ENCODE measurements at regions not wholly inside any gene's neighbourhood (a gene's known extent, or its start where the extent isn't known, plus 50 kb on each side); places are given as distances from the start of the nearest gene placed in this dataset.

- no peak for TF ChIP-seq CTCF (conservative IDR thresholded peaks at IDR 0.05; ENCODE audit: low read depth, low read length)
- Histone ChIP-seq H2AFZ (ENCODE audit: low read depth) (no peak overlapping the region), H3K9ac (no peak overlapping the region), H3K79me2 (ENCODE audit: insufficient read depth, low read depth) (no peaks in the 10 kb centered on the region), H3K4me1 (ENCODE audit: low read depth, poor library complexity, severe bottlenecking) (peaks cover 22% of the 10 kb centered on the region), H3K27me3 (ENCODE audit: insufficient read depth, low read depth) (no peaks in the 10 kb centered on the region), H3K36me3 (ENCODE audit: insufficient read depth) (no peaks in the 10 kb centered on the region), H3K4me3 (IDR thresholded peaks at IDR 0.05; ENCODE audit: insufficient read depth, low read depth, low read length) (no peak overlapping the region), H3K27ac (no peak overlapping the region), H4K20me1 (ENCODE audit: insufficient read depth) (no peaks in the 10 kb centered on the region), H3K4me2 (no peak overlapping the region)
Measured at GRCh38 chr3:110749006-110749405, 322.6 kb upstream of the NECTIN3 start.

- no peak overlapping the region for H3K27ac ChIP-seq
- no peak overlapping the region for H2AFZ ChIP-seq (ENCODE audit: low read depth)
- H3K27me3 ChIP-seq (ENCODE audit: insufficient read depth, low read depth), result no peaks in the 10 kb centered on the region
- H4K20me1 ChIP-seq (ENCODE audit: insufficient read depth), result no peaks in the 10 kb centered on the region
- H3K9ac ChIP-seq, result no peak overlapping the region
- no peaks in the 10 kb centered on the region for H3K36me3 ChIP-seq (ENCODE audit: insufficient read depth)
- no peaks in the 10 kb centered on the region for H3K79me2 ChIP-seq (ENCODE audit: insufficient read depth, low read depth)
- H3K4me1 ChIP-seq (ENCODE audit: low read depth, poor library complexity, severe bottlenecking), result peaks cover 12% of the 10 kb centered on the region
- H3K4me3 ChIP-seq (IDR thresholded peaks at IDR 0.05; ENCODE audit: insufficient read depth, low read depth, low read length), result no peak overlapping the region
- TF ChIP-seq CTCF (conservative IDR thresholded peaks at IDR 0.05; ENCODE audit: low read depth, low read length), result no peak
- no peak overlapping the region for H3K4me2 ChIP-seq
Measured at GRCh38 chr3:110750201-110750600, 321.4 kb upstream of the NECTIN3 start.

GRCh38 chr3:110752307-110752706 lies 319.3 kb upstream of the NECTIN3 start:
- Histone ChIP-seq H3K79me2 (ENCODE audit: insufficient read depth, low read depth) (no peaks in the 10 kb centered on the region), H3K36me3 (ENCODE audit: insufficient read depth) (no peaks in the 10 kb centered on the region), H2AFZ (ENCODE audit: low read depth) (no peak overlapping the region), H3K4me2 (no peak overlapping the region), H3K27ac (no peak overlapping the region), H3K4me3 (IDR thresholded peaks at IDR 0.05; ENCODE audit: insufficient read depth, low read depth, low read length) (no peak overlapping the region), H3K4me1 (ENCODE audit: low read depth, poor library complexity, severe bottlenecking) (no peaks in the 10 kb centered on the region), H3K27me3 (ENCODE audit: insufficient read depth, low read depth) (no peaks in the 10 kb centered on the region), H3K9ac (no peak overlapping the region), H4K20me1 (ENCODE audit: insufficient read depth) (no peaks in the 10 kb centered on the region)
- TF ChIP-seq CTCF (conservative IDR thresholded peaks at IDR 0.05; ENCODE audit: low read depth, low read length), result no peak

GRCh38 chr3:110753516-110753915 lies 318.1 kb upstream of the NECTIN3 start:
- Histone ChIP-seq H3K4me2 (no peak overlapping the region), H4K20me1 (ENCODE audit: insufficient read depth) (no peaks in the 10 kb centered on the region), H3K27ac (no peak overlapping the region), H3K4me3 (IDR thresholded peaks at IDR 0.05; ENCODE audit: insufficient read depth, low read depth, low read length) (no peak overlapping the region), H3K4me1 (ENCODE audit: low read depth, poor library complexity, severe bottlenecking) (no peaks in the 10 kb centered on the region), H3K27me3 (ENCODE audit: insufficient read depth, low read depth) (no peaks in the 10 kb centered on the region), H3K9ac (no peak overlapping the region), H2AFZ (ENCODE audit: low read depth) (no peak overlapping the region), H3K79me2 (ENCODE audit: insufficient read depth, low read depth) (no peaks in the 10 kb centered on the region), H3K36me3 (ENCODE audit: insufficient read depth) (no peaks in the 10 kb centered on the region)
- no peak for TF ChIP-seq CTCF (conservative IDR thresholded peaks at IDR 0.05; ENCODE audit: low read depth, low read length)
